Fibroblast of lung (primary cell): ENCODE measurements at regions not wholly inside any gene's neighbourhood (a gene's known extent, or its start where the extent isn't known, plus 50 kb on each side); places are given as distances from the start of the nearest gene placed in this dataset.

Experiments
- CTCF ChIP-seq, 2 donors: IDR thresholded peaks in 1 of 2; conservative IDR thresholded peaks in 1 of 2; 1 replicate in 1 of 2; 2 replicates in 1 of 2; pipeline ENCODE4 v1.5.1; 2011 to 2012; ENCODE audit warnings: low read length in 2 of 2, control low read depth in 1 of 2, inconsistent platforms in 1 of 2, low read depth in 1 of 2, mild to moderate bottlenecking in 1 of 2
- EZH2 ChIP-seq: IDR thresholded peaks from 2 replicates; pipeline ENCODE4 v1.5.1; 2012; ENCODE audit warnings: low read length, control low read depth, mild to moderate bottlenecking; ENCODE audit errors: missing control alignments

- TF ChIP-seq CTCF (conservative IDR thresholded peaks at IDR 0.05 in 1 of 2, IDR thresholded peaks at IDR 0.05 in 1 of 2; ENCODE audit: low read depth in 1 of 2, low read length in 2 of 2), result no peak
- no peak for TF ChIP-seq EZH2
Observed at GRCh38 chr4:123046096-123046495, 123.7 kb upstream of the NUDT6 start.
